HL-60 (cell line): ENCODE measurements at regions not wholly inside any gene's neighbourhood (a gene's known extent, or its start where the extent isn't known, plus 50 kb on each side); places are given as distances from the start of the nearest gene placed in this dataset.

Experiments
- DNase-seq, 2 experiments: peaks; one replicate each; pipeline ENCODE4 v3.0.0-alpha.2; 2010 to 2020; ENCODE audit warnings: low read depth in 1 of 2, low spot score in 1 of 2
- H3K27ac ChIP-seq: fragments of 250-450 bp; sonication (Bioruptor Pico); replicated peaks from 2 replicates; pipeline ENCODE4 v1.5.1; 2020; ENCODE audit warnings: mild to moderate bottlenecking, moderate library complexity
- H3K27me3 ChIP-seq: fragments of 250-450 bp; sonication (Bioruptor Pico); 2 replicates; pipeline ENCODE4 v1.5.1; 2021; ENCODE audit warnings: mild to moderate bottlenecking, moderate library complexity; ENCODE audit not compliant: insufficient read depth, poor library complexity, severe bottlenecking
- H3K4me3 ChIP-seq: replicated peaks from 2 replicates; pipeline ENCODE4 v1.5.1; 2011; ENCODE audit warnings: mild to moderate bottlenecking, control low read depth, low read length; ENCODE audit not compliant: insufficient read depth
- GABPA ChIP-seq: IDR thresholded peaks from 2 replicates; pipeline ENCODE4 v1.6.1; 2012; ENCODE audit warnings: low read depth
- POLR2AphosphoS5 ChIP-seq: IDR thresholded peaks from 2 replicates; pipeline ENCODE4 v1.6.1; 2012; ENCODE audit warnings: low read depth
- SPI1 ChIP-seq: IDR thresholded peaks from 2 replicates; pipeline ENCODE4 v1.6.1; 2012; ENCODE audit warnings: low read depth, mild to moderate bottlenecking, borderline replicate concordance
- TF ChIP-seq, protein P1 (sequence below): IDR thresholded peaks from one replicate; pipeline ENCODE4 v1.5.1; 2011; ENCODE audit warnings: low read length, control low read depth, inconsistent platforms; ENCODE audit not compliant: insufficient read depth
- TF ChIP-seq, protein P2 (sequence below): IDR thresholded peaks from 2 replicates; pipeline ENCODE4 v1.6.1; 2012; ENCODE audit warnings: low read depth; ENCODE audit not compliant: insufficient replicate concordance

DNA sequence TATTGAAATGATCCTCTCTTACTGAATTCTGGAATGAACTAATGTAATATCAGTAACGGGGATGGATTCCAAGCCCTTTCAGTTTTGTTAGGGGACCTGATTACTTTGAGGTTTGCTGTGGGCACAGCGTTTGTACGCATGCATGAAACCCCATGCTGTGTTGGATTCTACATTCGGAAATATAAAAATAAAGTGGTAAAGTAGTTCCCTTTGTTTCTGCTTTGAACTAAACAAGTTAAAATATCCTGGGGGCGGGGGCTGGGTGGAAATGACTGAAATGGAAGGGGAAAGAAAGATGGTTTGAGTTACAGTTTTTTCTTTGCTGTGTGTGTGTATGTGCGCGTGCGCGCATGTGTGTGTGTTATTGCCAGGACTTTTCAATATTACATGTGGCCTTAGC is 196.5 kb upstream of the OPRM1 start:
- H3K4me3 ChIP-seq, result no peak overlapping the region
- no peak overlapping the region for H3K27ac ChIP-seq
- TF ChIP-seq GABPA (no peak), POLR2AphosphoS5 (no peak), SPI1 (no peak)
- TF ChIP-seq, protein P1, sequence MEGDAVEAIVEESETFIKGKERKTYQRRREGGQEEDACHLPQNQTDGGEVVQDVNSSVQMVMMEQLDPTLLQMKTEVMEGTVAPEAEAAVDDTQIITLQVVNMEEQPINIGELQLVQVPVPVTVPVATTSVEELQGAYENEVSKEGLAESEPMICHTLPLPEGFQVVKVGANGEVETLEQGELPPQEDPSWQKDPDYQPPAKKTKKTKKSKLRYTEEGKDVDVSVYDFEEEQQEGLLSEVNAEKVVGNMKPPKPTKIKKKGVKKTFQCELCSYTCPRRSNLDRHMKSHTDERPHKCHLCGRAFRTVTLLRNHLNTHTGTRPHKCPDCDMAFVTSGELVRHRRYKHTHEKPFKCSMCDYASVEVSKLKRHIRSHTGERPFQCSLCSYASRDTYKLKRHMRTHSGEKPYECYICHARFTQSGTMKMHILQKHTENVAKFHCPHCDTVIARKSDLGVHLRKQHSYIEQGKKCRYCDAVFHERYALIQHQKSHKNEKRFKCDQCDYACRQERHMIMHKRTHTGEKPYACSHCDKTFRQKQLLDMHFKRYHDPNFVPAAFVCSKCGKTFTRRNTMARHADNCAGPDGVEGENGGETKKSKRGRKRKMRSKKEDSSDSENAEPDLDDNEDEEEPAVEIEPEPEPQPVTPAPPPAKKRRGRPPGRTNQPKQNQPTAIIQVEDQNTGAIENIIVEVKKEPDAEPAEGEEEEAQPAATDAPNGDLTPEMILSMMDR, result no peak
- TF ChIP-seq, protein P2, sequence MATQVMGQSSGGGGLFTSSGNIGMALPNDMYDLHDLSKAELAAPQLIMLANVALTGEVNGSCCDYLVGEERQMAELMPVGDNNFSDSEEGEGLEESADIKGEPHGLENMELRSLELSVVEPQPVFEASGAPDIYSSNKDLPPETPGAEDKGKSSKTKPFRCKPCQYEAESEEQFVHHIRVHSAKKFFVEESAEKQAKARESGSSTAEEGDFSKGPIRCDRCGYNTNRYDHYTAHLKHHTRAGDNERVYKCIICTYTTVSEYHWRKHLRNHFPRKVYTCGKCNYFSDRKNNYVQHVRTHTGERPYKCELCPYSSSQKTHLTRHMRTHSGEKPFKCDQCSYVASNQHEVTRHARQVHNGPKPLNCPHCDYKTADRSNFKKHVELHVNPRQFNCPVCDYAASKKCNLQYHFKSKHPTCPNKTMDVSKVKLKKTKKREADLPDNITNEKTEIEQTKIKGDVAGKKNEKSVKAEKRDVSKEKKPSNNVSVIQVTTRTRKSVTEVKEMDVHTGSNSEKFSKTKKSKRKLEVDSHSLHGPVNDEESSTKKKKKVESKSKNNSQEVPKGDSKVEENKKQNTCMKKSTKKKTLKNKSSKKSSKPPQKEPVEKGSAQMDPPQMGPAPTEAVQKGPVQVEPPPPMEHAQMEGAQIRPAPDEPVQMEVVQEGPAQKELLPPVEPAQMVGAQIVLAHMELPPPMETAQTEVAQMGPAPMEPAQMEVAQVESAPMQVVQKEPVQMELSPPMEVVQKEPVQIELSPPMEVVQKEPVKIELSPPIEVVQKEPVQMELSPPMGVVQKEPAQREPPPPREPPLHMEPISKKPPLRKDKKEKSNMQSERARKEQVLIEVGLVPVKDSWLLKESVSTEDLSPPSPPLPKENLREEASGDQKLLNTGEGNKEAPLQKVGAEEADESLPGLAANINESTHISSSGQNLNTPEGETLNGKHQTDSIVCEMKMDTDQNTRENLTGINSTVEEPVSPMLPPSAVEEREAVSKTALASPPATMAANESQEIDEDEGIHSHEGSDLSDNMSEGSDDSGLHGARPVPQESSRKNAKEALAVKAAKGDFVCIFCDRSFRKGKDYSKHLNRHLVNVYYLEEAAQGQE, result no peak
- no peaks in the 10 kb centered on the region for H3K27me3 ChIP-seq
- no peak for DNase-seq

DNA sequence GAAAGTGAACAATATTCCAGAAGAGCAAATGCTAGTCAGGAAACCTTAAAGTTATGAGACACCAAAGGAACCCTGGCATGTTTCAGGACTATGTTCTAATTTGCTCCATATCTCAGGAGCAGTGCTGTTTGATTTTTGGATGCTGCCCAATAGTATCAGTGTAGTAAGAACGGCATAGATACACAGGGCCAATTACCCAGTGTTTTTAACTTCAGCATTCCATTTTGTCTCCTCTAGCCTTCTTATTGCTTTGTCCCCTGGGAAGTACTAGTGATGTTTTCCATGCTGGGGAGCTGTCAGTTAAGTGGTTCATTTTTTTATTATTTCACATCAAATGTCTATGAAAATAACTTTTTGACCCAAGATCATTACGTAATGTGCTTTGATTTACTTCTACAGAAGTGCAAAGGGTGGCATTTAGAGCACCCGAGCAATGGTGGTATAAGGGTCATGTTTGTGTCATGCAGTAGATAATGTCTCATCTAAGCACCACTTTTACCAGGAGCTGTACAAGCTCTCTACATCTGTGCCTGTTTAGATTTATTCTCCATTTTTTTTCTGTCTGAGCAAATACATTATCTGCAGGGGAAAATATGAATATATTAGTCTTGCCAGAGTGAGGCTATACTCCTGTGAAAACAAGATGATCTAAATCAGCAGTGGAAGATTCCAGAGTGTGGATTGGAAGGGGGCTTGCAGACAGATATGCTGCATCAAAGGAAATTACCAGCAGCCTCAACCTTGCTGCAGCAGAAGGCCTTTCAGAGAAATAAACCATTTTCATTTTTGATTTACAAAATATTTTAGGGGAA is 198.8 kb upstream of the OPRM1 start:
- H3K27me3 ChIP-seq, result no peaks in the 10 kb centered on the region
- DNase-seq, result no peak
- no peak overlapping the region for H3K27ac ChIP-seq
- no peak overlapping the region for H3K4me3 ChIP-seq
- no peak for TF ChIP-seq GABPA
- TF ChIP-seq, protein P2, result no peak
- TF ChIP-seq, protein P1, result no peak
- TF ChIP-seq POLR2AphosphoS5, result no peak
- no peak for TF ChIP-seq SPI1

DNA sequence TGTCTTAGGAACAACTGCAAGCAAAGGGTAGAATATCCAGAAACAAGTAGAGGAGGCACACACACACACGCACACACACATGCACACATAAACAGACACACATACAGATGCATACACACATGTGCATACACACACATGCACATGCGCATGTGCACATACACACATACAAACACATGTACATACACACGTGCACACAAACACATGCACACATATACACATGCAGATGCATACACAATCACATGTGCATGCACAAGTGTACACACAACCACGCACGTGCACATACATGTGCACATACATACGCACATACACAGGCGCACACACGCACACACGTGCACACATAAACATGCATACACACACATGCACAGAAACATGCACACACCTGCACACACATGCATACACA is 206.5 kb upstream of the OPRM1 start:
- H3K4me3 ChIP-seq, result no peak overlapping the region
- DNase-seq, result no peak
- no peak for TF ChIP-seq GABPA
- TF ChIP-seq, protein P1, result no peak
- TF ChIP-seq SPI1, result no peak
- TF ChIP-seq POLR2AphosphoS5, result no peak
- TF ChIP-seq, protein P2, result no peak
- no peak overlapping the region for H3K27ac ChIP-seq
- no peaks in the 10 kb centered on the region for H3K27me3 ChIP-seq
